HL-60 (cell line): ENCODE measurements at regions not wholly inside any gene's neighbourhood (a gene's known extent, or its start where the extent isn't known, plus 50 kb on each side); places are given as distances from the start of the nearest gene placed in this dataset.

ENCODE experiments used
- CTCF ChIP-seq: IDR thresholded peaks from one replicate; pipeline ENCODE4 v1.5.1; 2011; ENCODE audit warnings: low read length, control low read depth, inconsistent platforms; ENCODE audit not compliant: insufficient read depth
- POLR2AphosphoS5 ChIP-seq: IDR thresholded peaks from 2 replicates; pipeline ENCODE4 v1.6.1; 2012; ENCODE audit warnings: low read depth
- REST ChIP-seq: IDR thresholded peaks from 2 replicates; pipeline ENCODE4 v1.6.1; 2012; ENCODE audit warnings: low read depth; ENCODE audit not compliant: insufficient replicate concordance

DNA sequence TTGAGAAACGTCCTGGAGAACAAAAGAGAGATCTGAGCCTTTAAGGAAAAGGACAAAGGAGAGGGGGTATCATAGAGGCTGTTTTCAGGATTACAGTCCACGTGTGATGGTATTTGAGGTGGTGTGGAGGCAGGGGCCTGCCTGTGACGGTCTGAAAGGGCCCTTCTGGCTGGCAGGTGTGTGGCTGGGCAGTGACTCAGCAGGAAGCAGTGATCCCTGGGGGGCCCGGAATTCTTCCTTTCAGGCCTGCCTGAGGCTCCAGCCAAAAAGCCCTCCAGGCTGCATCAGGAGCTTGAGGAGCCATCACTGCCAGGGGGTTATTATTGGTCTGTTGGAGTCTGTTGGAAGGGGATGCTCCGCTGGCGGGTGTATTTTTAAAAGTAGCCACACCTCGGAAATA lies 97.2 kb upstream of the TMEM18 start:
- no peak for TF ChIP-seq CTCF
- no peak for TF ChIP-seq POLR2AphosphoS5
- TF ChIP-seq REST = no peak
